ENCODE measurements at regions not wholly inside any gene's neighbourhood (a gene's known extent, or its start where the extent isn't known, plus 50 kb on each side); places are given as distances from the start of the nearest gene placed in this dataset.

DNA sequence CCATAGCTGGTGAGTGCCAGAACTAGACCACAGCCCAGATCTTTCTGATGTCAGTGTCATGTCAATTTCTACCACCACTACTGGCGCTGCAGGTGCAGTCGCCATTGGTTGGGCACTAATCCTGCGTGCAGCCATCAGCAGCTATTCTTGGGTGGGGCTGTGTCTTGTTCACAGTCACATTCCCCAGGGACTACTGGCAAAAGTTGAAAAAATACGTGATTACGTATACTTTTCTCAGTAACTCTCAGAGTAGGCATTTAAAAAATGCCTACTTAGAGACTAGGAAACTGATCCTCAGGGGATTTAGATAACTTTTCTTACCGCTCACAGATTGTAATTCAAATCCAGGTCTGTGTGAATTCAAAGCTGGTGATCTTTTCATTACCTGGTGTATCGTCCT, 127.7 kb downstream of the ADAMTS15 start:
- no peaks in the 10 kb centered on the region for H3K9me3 ChIP-seq (ENCODE audit: severe bottlenecking)
- no peaks in the 10 kb centered on the region for H3K27me3 ChIP-seq (ENCODE audit: insufficient read depth, low read depth, severe bottlenecking)
- TF ChIP-seq, protein P1, sequence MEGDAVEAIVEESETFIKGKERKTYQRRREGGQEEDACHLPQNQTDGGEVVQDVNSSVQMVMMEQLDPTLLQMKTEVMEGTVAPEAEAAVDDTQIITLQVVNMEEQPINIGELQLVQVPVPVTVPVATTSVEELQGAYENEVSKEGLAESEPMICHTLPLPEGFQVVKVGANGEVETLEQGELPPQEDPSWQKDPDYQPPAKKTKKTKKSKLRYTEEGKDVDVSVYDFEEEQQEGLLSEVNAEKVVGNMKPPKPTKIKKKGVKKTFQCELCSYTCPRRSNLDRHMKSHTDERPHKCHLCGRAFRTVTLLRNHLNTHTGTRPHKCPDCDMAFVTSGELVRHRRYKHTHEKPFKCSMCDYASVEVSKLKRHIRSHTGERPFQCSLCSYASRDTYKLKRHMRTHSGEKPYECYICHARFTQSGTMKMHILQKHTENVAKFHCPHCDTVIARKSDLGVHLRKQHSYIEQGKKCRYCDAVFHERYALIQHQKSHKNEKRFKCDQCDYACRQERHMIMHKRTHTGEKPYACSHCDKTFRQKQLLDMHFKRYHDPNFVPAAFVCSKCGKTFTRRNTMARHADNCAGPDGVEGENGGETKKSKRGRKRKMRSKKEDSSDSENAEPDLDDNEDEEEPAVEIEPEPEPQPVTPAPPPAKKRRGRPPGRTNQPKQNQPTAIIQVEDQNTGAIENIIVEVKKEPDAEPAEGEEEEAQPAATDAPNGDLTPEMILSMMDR (IDR thresholded peaks at IDR 0.05; ENCODE audit: low read depth, low read length) = no peak
- no peak overlapping the region for H3K4me3 ChIP-seq (ENCODE audit: low read depth, low read length)
- H3K36me3 ChIP-seq = no peaks in the 10 kb centered on the region
- no peak overlapping the region for H3K27ac ChIP-seq
- DNase-seq = no peak

DNA sequence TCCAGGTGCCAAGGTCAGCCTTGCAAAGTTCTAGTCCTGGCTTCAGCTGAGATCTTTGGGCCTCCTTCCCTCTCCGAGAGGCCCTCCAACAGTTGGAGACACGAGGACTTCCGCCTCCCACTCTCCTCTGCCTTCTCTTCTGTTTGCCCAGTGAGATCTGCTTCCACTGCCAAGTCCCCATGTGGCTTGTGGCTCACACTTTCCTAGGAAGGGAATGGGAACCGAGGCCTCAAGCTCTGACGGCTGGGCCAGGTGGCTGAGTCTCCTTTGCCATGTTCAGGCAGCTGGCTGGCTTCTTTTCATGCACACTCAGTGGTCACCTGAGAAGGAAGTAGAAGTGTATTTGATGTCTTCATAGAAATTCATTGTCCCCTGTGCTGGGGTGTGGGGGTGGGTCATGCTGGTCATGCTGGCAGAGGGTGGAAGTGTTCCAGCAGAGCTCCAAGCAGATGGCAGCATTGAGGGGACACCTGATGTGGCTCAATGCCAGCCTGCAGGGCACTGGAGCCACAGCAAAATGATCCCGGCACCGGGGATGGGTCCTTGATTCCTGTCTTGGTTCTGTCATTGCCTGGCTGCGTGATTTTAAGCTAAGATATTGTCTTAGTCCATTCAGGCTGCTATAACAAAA, 130.4 kb downstream of the ADAMTS15 start:
- TF ChIP-seq, protein P1 (IDR thresholded peaks at IDR 0.05; ENCODE audit: low read depth, low read length) = no peak
- Histone ChIP-seq H3K9me3 (ENCODE audit: severe bottlenecking) (no peaks in the 10 kb centered on the region), H3K36me3 (no peaks in the 10 kb centered on the region), H3K27ac (no peak overlapping the region), H3K4me3 (ENCODE audit: low read depth, low read length) (no peak overlapping the region), H3K27me3 (ENCODE audit: insufficient read depth, low read depth, severe bottlenecking) (no peaks in the 10 kb centered on the region)
- no peak for DNase-seq

DNA sequence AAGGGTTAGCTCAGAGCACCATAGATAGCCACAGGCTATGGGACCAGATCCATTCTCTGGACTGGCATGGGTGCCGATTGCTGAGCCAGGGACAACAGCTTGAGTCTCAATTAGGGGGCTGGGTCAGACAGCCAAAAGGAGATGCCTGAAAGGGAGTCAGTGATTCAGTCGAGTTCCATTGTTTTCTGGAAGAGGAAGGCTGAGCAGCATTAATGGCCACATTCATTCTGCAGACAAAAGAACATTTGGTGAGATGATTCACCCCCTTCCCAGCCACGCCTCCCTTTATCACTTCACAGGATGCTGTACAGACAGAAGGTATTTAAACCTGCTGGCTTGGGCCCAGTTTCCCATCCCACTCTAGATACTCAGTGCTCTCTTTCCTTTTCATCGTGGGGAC, 131.9 kb downstream of the ADAMTS15 start:
- TF ChIP-seq, protein P1 (IDR thresholded peaks at IDR 0.05; ENCODE audit: low read depth, low read length) = no peak
- H3K27ac ChIP-seq = peak overlapping the region; percentile 11
- no peaks in the 10 kb centered on the region for H3K36me3 ChIP-seq
- DNase-seq = peak; percentile 48
- no peaks in the 10 kb centered on the region for H3K9me3 ChIP-seq (ENCODE audit: severe bottlenecking)
- no peaks in the 10 kb centered on the region for H3K27me3 ChIP-seq (ENCODE audit: insufficient read depth, low read depth, severe bottlenecking)
- no peak overlapping the region for H3K4me3 ChIP-seq (ENCODE audit: low read depth, low read length)

DNA sequence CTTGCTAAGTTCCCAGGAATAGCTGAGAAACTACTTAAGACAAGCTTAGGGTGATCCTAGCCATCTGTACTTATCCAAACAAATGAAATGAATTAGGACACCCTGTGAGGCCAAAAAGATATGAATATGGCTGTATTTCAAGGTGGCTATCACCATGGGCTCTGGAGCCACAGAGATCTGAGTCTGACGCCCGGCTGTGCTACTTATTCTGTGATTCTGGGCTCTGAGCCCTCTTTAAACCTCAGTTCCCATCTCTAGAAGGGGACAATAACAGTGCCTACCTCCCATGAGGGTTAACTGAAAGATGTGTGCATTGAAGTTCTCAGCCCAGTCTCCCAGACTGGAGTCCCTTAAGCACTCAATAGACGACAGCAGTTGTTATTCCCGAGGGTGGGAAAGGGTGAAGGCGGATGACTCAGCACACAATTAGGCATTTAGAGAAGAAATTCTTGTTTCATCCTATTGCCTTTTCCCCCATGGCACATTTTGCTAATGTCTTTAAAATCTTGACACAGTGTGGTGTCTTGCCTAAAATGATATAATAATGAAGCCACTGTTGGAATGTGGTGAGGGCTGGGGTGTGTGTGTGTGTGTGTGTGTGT, 132.5 kb downstream of the ADAMTS15 start:
- H3K9me3 ChIP-seq (ENCODE audit: severe bottlenecking) = no peaks in the 10 kb centered on the region
- peak; percentile 13 for DNase-seq
- H3K27me3 ChIP-seq (ENCODE audit: insufficient read depth, low read depth, severe bottlenecking) = no peaks in the 10 kb centered on the region
- H3K27ac ChIP-seq = peak overlapping the region; percentile 11
- TF ChIP-seq, protein P1 (IDR thresholded peaks at IDR 0.05; ENCODE audit: low read depth, low read length) = no peak
- H3K36me3 ChIP-seq = no peaks in the 10 kb centered on the region
- no peak overlapping the region for H3K4me3 ChIP-seq (ENCODE audit: low read depth, low read length)

DNA sequence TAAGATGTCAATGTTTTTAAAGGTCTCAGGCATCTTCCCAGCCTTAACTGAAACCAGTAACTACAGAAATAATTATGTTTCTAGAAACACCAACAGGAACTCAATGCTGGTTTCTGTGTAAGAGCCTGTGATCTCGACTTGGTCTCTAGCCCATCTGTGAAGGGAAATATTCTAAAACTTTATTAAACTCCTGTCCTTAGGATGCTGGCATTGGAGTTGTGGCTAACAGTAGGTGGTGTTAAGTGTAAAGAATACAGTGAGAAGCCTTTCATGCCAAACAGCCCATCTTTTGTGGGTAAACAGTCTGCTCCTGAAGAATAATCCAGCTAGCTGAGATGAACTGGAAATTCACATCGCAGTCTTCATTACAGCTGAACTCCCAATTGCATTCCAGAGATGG, 133.2 kb downstream of the ADAMTS15 start:
- no peaks in the 10 kb centered on the region for H3K36me3 ChIP-seq
- no peaks in the 10 kb centered on the region for H3K9me3 ChIP-seq (ENCODE audit: severe bottlenecking)
- DNase-seq = no peak
- no peaks in the 10 kb centered on the region for H3K27me3 ChIP-seq (ENCODE audit: insufficient read depth, low read depth, severe bottlenecking)
- TF ChIP-seq, protein P1 (IDR thresholded peaks at IDR 0.05; ENCODE audit: low read depth, low read length) = no peak
- H3K27ac ChIP-seq = no peak overlapping the region
- H3K4me3 ChIP-seq (ENCODE audit: low read depth, low read length) = no peak overlapping the region

DNA sequence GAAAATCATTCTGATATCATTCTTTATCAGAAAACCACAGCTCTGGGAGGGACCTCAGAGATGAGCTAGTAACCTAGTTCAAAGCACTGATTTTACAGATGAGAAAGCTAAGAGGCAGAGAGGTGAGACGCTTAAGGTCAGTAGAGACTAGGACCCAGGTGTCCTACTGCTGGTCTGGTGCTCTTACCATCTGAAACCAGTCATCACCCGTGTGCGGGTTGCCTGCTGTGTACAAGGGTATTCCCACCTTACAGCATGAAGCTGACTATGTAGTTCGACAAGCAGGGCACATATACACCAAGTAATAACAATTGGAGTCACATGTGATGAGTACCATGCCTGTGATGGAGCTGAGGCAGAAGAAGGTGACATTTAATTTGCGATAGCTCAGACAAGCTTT, 133.7 kb downstream of the ADAMTS15 start:
- Histone ChIP-seq H3K9me3 (ENCODE audit: severe bottlenecking) (no peaks in the 10 kb centered on the region), H3K36me3 (no peaks in the 10 kb centered on the region), H3K27me3 (ENCODE audit: insufficient read depth, low read depth, severe bottlenecking) (no peaks in the 10 kb centered on the region), H3K27ac (no peak overlapping the region), H3K4me3 (ENCODE audit: low read depth, low read length) (no peak overlapping the region)
- DNase-seq = no peak
- TF ChIP-seq, protein P1 (IDR thresholded peaks at IDR 0.05; ENCODE audit: low read depth, low read length) = no peak

Data from WERI-Rb-1 (cell line).